NB4 (cell line): ENCODE measurements at regions not wholly inside any gene's neighbourhood (a gene's known extent, or its start where the extent isn't known, plus 50 kb on each side); places are given as distances from the start of the nearest gene placed in this dataset.

Experiments
- DNase-seq: peaks from one replicate; pipeline ENCODE4 v3.0.0; 2010; ENCODE audit warnings: low read depth
- H3K4me3 ChIP-seq: one replicate; pipeline ENCODE4 v1.5.1; 2011; ENCODE audit warnings: mild to moderate bottlenecking, low read depth, low read length, moderate library complexity
- MYC ChIP-seq: IDR thresholded peaks from 2 replicates; pipeline ENCODE4 v1.6.1; 2011; ENCODE audit warnings: low read depth, low read length
- POLR2A ChIP-seq: IDR thresholded peaks from 2 replicates; pipeline ENCODE4 v1.6.1; 2011; ENCODE audit warnings: mild to moderate bottlenecking; ENCODE audit not compliant: insufficient read length; ENCODE audit errors: extremely low read depth
- TF ChIP-seq, protein P1 (sequence below): IDR thresholded peaks from 2 replicates; pipeline ENCODE4 v1.6.1; 2011; ENCODE audit warnings: low read depth, low read length
- TF ChIP-seq, protein P2 (sequence below): IDR thresholded peaks from one replicate; pipeline ENCODE4 v1.5.1; 2012; ENCODE audit warnings: low read depth, low read length

DNA sequence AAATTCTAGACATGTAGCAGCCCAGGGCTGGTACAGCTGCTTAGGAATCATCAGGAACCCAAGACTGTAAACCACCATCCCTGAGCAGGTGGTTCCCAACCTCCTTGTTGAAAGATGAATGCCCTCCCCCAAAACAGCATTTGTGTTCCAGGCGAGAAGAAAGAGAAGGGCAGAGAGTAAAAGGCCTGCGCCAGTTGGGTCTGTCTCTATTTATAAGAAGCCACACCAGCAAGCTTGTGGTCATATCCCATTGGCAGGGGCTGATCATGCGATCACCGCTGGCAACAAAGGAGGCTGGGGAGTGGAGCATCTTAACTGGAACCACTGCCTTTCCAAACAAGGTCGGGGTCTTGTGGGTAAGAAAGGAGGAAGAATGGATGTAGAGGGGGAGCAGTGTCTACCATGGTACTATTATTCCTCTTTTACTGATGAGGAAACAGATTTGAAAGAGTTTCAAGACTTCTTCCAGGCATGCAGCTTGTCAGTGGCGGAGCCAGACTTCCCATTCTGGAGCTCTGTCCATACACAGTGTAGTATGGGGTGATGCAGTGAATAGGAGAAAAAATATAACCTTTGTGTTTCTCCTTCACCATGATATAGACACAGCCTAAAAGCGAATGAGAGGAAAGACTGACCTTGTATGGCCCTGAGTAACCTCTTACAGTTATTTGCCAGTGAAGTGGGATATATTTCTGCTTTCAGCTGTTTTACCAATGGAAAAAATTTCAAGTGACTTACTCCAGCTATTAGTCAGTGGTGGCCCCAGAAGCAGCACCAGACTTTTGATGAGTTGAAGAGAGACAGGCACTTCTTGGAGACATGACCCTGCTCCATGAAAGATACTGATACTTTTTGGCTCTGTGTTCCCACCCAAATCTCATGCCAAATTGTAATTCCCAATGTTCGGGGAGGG is 222.6 kb downstream of the ABHD5 start:
- no peak overlapping the region for H3K4me3 ChIP-seq
- no peak for DNase-seq
- TF ChIP-seq, protein P1, sequence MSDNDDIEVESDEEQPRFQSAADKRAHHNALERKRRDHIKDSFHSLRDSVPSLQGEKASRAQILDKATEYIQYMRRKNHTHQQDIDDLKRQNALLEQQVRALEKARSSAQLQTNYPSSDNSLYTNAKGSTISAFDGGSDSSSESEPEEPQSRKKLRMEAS, result no peak
- no peak for TF ChIP-seq MYC
- no peak for TF ChIP-seq POLR2A
- TF ChIP-seq, protein P2, sequence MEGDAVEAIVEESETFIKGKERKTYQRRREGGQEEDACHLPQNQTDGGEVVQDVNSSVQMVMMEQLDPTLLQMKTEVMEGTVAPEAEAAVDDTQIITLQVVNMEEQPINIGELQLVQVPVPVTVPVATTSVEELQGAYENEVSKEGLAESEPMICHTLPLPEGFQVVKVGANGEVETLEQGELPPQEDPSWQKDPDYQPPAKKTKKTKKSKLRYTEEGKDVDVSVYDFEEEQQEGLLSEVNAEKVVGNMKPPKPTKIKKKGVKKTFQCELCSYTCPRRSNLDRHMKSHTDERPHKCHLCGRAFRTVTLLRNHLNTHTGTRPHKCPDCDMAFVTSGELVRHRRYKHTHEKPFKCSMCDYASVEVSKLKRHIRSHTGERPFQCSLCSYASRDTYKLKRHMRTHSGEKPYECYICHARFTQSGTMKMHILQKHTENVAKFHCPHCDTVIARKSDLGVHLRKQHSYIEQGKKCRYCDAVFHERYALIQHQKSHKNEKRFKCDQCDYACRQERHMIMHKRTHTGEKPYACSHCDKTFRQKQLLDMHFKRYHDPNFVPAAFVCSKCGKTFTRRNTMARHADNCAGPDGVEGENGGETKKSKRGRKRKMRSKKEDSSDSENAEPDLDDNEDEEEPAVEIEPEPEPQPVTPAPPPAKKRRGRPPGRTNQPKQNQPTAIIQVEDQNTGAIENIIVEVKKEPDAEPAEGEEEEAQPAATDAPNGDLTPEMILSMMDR, result no peak

DNA sequence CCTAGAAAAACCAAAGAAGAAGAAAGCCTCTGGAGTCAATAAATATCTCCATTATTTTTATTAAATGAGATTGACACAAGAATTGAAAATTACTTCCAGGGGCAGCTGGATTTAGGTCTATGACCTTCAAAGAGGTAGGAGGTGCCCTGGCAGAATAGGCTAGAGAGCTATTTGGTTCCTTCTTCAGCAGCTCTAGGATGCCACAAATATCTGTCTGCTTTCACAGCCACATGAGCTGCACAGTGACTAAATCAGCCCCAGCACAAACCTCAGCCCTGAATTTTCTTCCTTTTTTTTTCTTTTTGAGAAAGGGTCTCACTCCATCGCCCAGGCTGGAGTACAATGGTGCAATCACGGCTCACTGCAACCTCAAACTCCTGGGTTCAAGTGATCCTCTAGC is 223.5 kb downstream of the ABHD5 start:
- no peak for DNase-seq

DNA sequence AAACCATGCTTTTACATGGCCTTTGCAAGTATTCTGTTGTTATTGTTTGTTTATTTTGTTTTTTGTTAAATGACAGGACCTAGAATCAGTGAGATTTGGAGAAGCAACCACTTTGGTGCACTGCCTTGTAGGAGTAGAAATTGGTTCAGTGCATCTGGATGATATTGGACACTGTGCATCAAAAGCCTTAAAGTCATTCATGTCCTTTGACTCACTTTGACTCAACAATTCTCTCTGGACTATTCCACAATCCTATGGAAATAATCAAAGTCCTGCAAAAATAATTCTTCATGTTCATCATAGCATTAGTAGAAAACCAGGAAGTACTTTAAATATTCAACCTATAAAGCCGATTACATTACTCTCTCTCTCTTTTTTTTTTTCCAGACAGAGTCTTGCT is 224.8 kb downstream of the ABHD5 start:
- no peak for DNase-seq
- no peak for TF ChIP-seq MYC
- no peak overlapping the region for H3K4me3 ChIP-seq

More for the DNA sequence above, 223.5 kb downstream of the ABHD5 start:
- H3K4me3 ChIP-seq, result no peak overlapping the region
- TF ChIP-seq, protein P1, result no peak

DNA sequence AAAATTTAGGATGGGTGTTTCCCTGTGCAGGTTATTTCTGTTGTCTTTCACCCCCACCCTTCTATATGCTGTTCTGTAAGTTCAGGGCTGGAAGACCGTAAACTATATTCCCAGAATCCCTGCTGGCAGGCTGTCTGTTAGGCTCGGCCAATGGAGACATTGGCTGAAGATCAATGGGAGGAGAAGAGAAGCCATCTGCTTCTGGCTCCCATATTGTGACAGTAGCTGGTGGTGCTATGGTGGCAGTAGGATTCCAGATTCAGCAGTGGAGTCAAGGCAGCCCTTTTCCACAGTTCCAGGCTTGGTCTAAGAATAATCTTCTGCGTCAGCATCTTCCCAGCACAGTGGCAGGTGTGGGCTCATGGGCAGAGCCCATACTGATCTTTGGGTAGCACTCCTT is 226.6 kb downstream of the ABHD5 start:
- no peak for DNase-seq
- TF ChIP-seq, protein P1, result no peak
- TF ChIP-seq, protein P2, result no peak
- TF ChIP-seq POLR2A (no peak), MYC (no peak)
- H3K4me3 ChIP-seq, result no peak overlapping the region

DNA sequence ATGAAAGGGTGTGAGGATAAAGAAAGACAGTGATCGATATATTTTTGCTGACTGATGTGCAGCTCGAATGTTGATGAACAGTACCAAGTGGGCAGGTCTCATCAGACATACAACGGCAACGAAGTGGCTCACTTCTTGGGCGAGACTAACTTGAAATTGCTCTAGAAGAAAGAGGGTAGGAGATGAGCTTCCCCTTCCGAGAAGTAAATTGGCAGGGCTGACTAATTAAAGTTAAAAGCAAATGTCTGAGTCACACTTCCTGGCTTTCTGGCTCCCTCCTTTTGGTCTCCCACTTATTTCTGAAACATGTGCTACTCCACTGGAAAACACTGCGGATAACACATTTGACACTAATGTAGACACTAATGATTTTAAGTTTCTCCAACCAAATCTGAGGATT is 228.3 kb downstream of the ABHD5 start:
- H3K4me3 ChIP-seq, result no peak overlapping the region
- peak; percentile 48 for DNase-seq
- TF ChIP-seq, protein P1, result 0 out of 2 replicates have a peak, but pooled peaks have one; percentile 18
- no peak for TF ChIP-seq POLR2A
- TF ChIP-seq, protein P2, result no peak

DNA sequence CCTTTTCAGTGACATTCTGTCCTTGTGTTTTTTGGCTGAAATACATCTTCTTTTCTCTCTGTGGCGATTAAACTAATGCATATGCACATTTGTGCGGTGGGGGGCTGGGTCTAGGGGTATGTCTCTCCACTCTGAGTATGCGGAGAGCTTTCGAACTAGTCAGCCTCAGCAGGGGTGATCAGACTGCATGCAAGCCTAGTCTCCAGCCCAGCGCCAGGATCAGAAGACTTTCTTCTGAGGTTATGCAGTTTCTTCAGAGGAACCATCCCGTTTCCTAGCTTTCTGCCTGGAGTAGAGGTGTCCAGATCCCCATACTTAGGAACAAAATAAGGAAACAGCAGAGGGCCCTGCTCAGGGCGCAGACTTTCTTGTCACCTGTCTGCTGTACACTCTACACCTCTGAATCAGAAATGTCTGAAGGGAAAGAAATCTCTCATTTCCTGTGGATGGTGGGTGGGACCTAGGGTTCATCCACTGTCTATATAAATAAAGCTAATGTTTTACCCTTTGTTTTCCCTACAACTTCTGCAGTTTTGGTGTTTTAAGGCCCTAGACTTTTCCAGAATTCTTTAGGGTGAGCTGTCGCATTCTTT is 230.4 kb downstream of the ABHD5 start:
- no peak overlapping the region for H3K4me3 ChIP-seq
- no peak for TF ChIP-seq POLR2A
- TF ChIP-seq MYC, result no peak
- TF ChIP-seq, protein P2, result no peak
- TF ChIP-seq, protein P1, result no peak
- DNase-seq, result no peak
